ENCODE measurements at regions not wholly inside any gene's neighbourhood (a gene's known extent, or its start where the extent isn't known, plus 50 kb on each side); places are given as distances from the start of the nearest gene placed in this dataset.

GRCh38 chr4:60482921-60483351, 717.2 kb upstream of the ADGRL3 start:
- Histone ChIP-seq H3K4me1 (ENCODE audit: insufficient read depth, low read length) (no peaks in the 10 kb centered on the region), H2AFZ (ENCODE audit: low read length) (no peak overlapping the region), H4K20me1 (ENCODE audit: insufficient read depth, low read length) (no peaks in the 10 kb centered on the region), H3K9me3 (ENCODE audit: low read length) (no peaks in the 10 kb centered on the region), H3K79me2 (ENCODE audit: insufficient read depth, low read length) (no peaks in the 10 kb centered on the region), H3K4me3 (replicated peaks in 1 of 3; ENCODE audit: insufficient read depth in 1 of 3, low read depth in 2 of 3, low read length in 3 of 3) (no peak overlapping the region), H3K4me2 (ENCODE audit: low read depth, low read length) (no peak overlapping the region), H3K9ac (ENCODE audit: insufficient read depth, low read depth, low read length) (no peak overlapping the region), H3K27ac (ENCODE audit: extremely low read length, insufficient read depth, low read length) (no peak overlapping the region), H3K36me3 (replicated peaks in 1 of 2; ENCODE audit: control insufficient read depth in 1 of 2, insufficient read depth in 2 of 2, low read length in 2 of 2) (no peaks in the 10 kb centered on the region), H3K27me3 (ENCODE audit: control insufficient read depth in 1 of 2, insufficient read depth in 2 of 2, low read length in 2 of 2) (no peaks in the 10 kb centered on the region)
- ChIA-PET CTCF (ENCODE audit: low intra/inter-chr PET ratio, low total read pairs) (no interaction called here), POLR2A (no interaction called here)
- BruUV-seq (replicated peaks): no TSS peak
- WGBS (ENCODE audit: low lambda C conversion rate): 4% methylated on average over 1 of the region's 2 CpGs
- ATAC-seq (no peak), DNase-seq (ENCODE audit: low spot score) (no peak), FAIRE-seq (no peak)
- in situ Hi-C loops (cut with HindIII; ENCODE audit: extremely low pct_ligation_motif_present, low pct_unique_long_range_greater_than_20kb): no loop called here
- intact Hi-C loops (cut with micrococcal nuclease; ENCODE audit: unreplicated experiment): no loop called here
- TF ChIP-seq ZNF10 (CRISPR knock-in tag; IDR thresholded peaks at IDR 0.05; ENCODE audit: borderline replicate concordance, low read depth) (no peak), ZNF333 (CRISPR knock-in tag; IDR thresholded peaks at IDR 0.05; ENCODE audit: borderline replicate concordance) (no peak), ETV6 (CRISPR knock-in tag; conservative IDR thresholded peaks at IDR 0.05) (no peak), RAD51 (IDR thresholded peaks at IDR 0.05; ENCODE audit: borderline replicate concordance) (no peak), HOMEZ (CRISPR knock-in tag; IDR thresholded peaks at IDR 0.05; ENCODE audit: low read depth) (no peak), ZNF83 (CRISPR knock-in tag; IDR thresholded peaks at IDR 0.05; ENCODE audit: borderline replicate concordance) (no peak), HNF1B (CRISPR knock-in tag; IDR thresholded peaks at IDR 0.05) (no peak), MIER2 (CRISPR knock-in tag; IDR thresholded peaks at IDR 0.05) (no peak), BCL3 (CRISPR knock-in tag; IDR thresholded peaks at IDR 0.05) (no peak), ZNF562 (CRISPR knock-in tag; IDR thresholded peaks at IDR 0.05; ENCODE audit: borderline replicate concordance) (no peak), NR2F6 (IDR thresholded peaks at IDR 0.05) (no peak), NR2F6 (CRISPR knock-in tag; IDR thresholded peaks at IDR 0.05) (no peak), NCOR1 (IDR thresholded peaks at IDR 0.05; ENCODE audit: borderline replicate concordance, low read length) (no peak), CSRNP2 (CRISPR knock-in tag; conservative IDR thresholded peaks at IDR 0.05; ENCODE audit: low read depth) (no peak), CEBPG (CRISPR knock-in tag; IDR thresholded peaks at IDR 0.05) (no peak), ZNF629 (CRISPR knock-in tag; conservative IDR thresholded peaks at IDR 0.05) (no peak)
